22Rv1 (cell line): ENCODE measurements at regions not wholly inside any gene's neighbourhood (a gene's known extent, or its start where the extent isn't known, plus 50 kb on each side); places are given as distances from the start of the nearest gene placed in this dataset.
A peak's percentile ranks its signal among the peaks of the same experiment; 100 is the strongest.

Source experiments
- ZFX ChIP-seq: fragments of 450-650 bp; IDR thresholded peaks from 2 replicates; pipeline ENCODE4 v1.6.1; 2017; ENCODE audit warnings: antibody characterized with exemption, borderline replicate concordance
- TF ChIP-seq, protein P1 (sequence below): fragments of 450-650 bp; IDR thresholded peaks from 2 replicates; pipeline ENCODE4 v1.5.1; 2017; ENCODE audit warnings: mild to moderate bottlenecking

DNA sequence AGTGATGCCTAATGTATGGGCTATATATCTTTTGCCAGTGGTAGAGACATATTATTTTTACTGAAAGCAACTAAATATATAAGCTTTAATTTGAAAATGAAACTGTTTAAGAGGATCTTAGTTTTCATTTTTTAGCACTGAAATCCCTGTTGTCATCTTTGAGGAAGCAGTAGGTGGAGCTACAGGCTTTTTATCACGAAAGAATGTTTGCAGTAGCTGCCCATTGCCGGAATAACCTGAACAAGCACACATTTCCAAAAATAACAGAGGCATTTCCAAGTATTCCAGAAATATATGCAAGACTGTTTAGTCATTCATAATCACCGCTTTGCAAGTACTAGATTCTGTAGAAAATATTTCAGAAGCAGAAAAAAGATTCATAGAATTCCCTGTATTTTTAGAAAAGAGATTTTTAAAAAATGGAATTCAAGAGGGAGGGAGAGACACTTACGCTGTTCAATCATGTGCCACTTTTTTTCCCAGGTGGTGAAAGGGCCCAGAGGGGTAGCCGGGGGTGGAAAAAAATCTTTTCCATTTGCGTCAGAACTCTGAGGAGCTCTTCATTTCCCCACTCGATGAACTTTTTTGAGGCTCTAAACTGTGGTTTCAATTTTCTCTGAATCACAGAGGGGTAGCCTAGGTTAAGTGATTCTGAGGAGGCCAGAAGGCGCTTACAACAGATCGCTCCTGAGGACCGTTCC is 142.5 kb upstream of the FERMT1 start:
- TF ChIP-seq, protein P1, sequence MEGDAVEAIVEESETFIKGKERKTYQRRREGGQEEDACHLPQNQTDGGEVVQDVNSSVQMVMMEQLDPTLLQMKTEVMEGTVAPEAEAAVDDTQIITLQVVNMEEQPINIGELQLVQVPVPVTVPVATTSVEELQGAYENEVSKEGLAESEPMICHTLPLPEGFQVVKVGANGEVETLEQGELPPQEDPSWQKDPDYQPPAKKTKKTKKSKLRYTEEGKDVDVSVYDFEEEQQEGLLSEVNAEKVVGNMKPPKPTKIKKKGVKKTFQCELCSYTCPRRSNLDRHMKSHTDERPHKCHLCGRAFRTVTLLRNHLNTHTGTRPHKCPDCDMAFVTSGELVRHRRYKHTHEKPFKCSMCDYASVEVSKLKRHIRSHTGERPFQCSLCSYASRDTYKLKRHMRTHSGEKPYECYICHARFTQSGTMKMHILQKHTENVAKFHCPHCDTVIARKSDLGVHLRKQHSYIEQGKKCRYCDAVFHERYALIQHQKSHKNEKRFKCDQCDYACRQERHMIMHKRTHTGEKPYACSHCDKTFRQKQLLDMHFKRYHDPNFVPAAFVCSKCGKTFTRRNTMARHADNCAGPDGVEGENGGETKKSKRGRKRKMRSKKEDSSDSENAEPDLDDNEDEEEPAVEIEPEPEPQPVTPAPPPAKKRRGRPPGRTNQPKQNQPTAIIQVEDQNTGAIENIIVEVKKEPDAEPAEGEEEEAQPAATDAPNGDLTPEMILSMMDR, result peak; percentile 80
- no peak for TF ChIP-seq ZFX
